B cell (primary cell): ENCODE measurements at regions not wholly inside any gene's neighbourhood (a gene's known extent, or its start where the extent isn't known, plus 50 kb on each side); places are given as distances from the start of the nearest gene placed in this dataset.

Source experiments
- ATAC-seq: fragments of 200-7000 bp; cut with Tn5 transposase; one replicate; pipeline ENCODE4 v1.10.0; 2021; ENCODE audit warnings: low read depth, mild to moderate bottlenecking, moderate number of reproducible peaks, moderate library complexity
- CTCF ChIA-PET: fragments of 350-600 bp; sonication (Branson Sonifier 250); formaldehyde crosslinking; loops from one replicate; lab custom pipeline; 2021; ENCODE audit warnings: antibody characterized with exemption, inconsistent platforms; lab: Charles Lee
- POLR2A ChIA-PET: fragments of 350-600 bp; sonication (Branson Sonifier 250); formaldehyde crosslinking; loops from one replicate; lab custom pipeline; 2021; ENCODE audit warnings: antibody characterized with exemption; lab: Charles Lee
- DNase-seq: peaks from one replicate; pipeline ENCODE4 v3.0.0; 2013
- H2AFZ ChIP-seq: 2 replicates; pipeline ENCODE4 v1.6.1; 2012; ENCODE audit warnings: mild to moderate bottlenecking, low read depth, low read length; ENCODE audit not compliant: insufficient read depth, poor library complexity, severe bottlenecking
- H3K27ac ChIP-seq, 2 donors: 1 replicate in 1 of 2; 2 replicates in 1 of 2; pipeline ENCODE4 v1.5.1; 2012 to 2013; ENCODE audit warnings: low read length in 2 of 2, mild to moderate bottlenecking in 2 of 2, moderate library complexity in 1 of 2
- H3K27me3 ChIP-seq, 4 experiments: fragments of 200-600 bp in 1 of 4; sonication (generic) in 1 of 4; replicated peaks in 1 of 4; 1 replicate in 2 of 4; 2 replicates in 2 of 4; pipeline versions ENCODE4 v1.6.1 to v1.7.0; 2013 to 2016; ENCODE audit warnings: low read length in 3 of 4, mild to moderate bottlenecking in 2 of 4, mixed read lengths in 1 of 4, moderate library complexity in 1 of 4; ENCODE audit not compliant: insufficient read depth in 4 of 4, control insufficient read depth in 3 of 4; ENCODE audit errors: control extremely low read depth in 1 of 4
- H3K36me3 ChIP-seq, 2 experiments: replicated peaks in 1 of 2; 1 replicate in 1 of 2; 2 replicates in 1 of 2; pipeline versions ENCODE4 v1.6.1 to v1.7.1; 2013; ENCODE audit warnings: low read length in 1 of 2; ENCODE audit not compliant: insufficient read depth in 2 of 2, control insufficient read depth in 1 of 2; ENCODE audit errors: control extremely low read depth in 1 of 2, extremely low read depth in 1 of 2
- H3K4me1 ChIP-seq, 2 donors: fragments of 200-600 bp in 1 of 2; sonication (generic) in 1 of 2; 1 replicate in 1 of 2; 2 replicates in 1 of 2; pipeline versions ENCODE4 v1.5.1 to v1.6.1; 2013 to 2017; ENCODE audit warnings: low read length in 2 of 2; ENCODE audit not compliant: control insufficient read depth in 2 of 2, insufficient read depth in 2 of 2
- H3K4me2 ChIP-seq: replicated peaks from 2 replicates; pipeline ENCODE3; 2012; ENCODE audit warnings: mild to moderate bottlenecking, low read depth, low read length; ENCODE audit not compliant: poor library complexity, severe bottlenecking
- H3K4me3 ChIP-seq, 5 experiments: fragments of 200-600 bp in 1 of 5; sonication (generic) in 1 of 5; 1 replicate in 3 of 5; 2 replicates in 2 of 5; pipeline versions ENCODE4 v1.5.1 to v1.7.0; 2011 to 2016; ENCODE audit warnings: low read length in 4 of 5, mild to moderate bottlenecking in 4 of 5, low read depth in 2 of 5, control low read depth in 1 of 5, moderate library complexity in 1 of 5; ENCODE audit not compliant: insufficient read depth in 1 of 5; ENCODE audit errors: control extremely low read depth in 1 of 5, extremely low read depth in 1 of 5
- H3K79me2 ChIP-seq: fragments of 200-600 bp; sonication (generic); one replicate; pipeline ENCODE4 v1.6.0; 2016; ENCODE audit warnings: low read length; ENCODE audit not compliant: control insufficient read depth, insufficient read depth
- H3K9ac ChIP-seq: fragments of 200-600 bp; sonication (generic); 2 replicates; pipeline ENCODE4 v1.6.1; 2017; ENCODE audit warnings: mild to moderate bottlenecking, low read length, moderate library complexity
- H3K9me3 ChIP-seq, 3 donors: one replicate each; pipeline versions ENCODE4 v1.6.1 to v1.7.1; 2013; ENCODE audit warnings: low read length in 2 of 3; ENCODE audit not compliant: control insufficient read depth in 2 of 3, insufficient read depth in 1 of 3; ENCODE audit errors: control extremely low read depth in 1 of 3
- H4K20me1 ChIP-seq: 2 replicates; pipeline ENCODE4 v1.6.0; 2012; ENCODE audit warnings: mild to moderate bottlenecking, low read length; ENCODE audit not compliant: insufficient read depth, control insufficient read depth, poor library complexity, severe bottlenecking
- H3K27ac Mint-ChIP-seq: one replicate; pipeline ENCODE4 v1.8.0; 2021; ENCODE audit warnings: mixed read lengths
- H3K27me3 Mint-ChIP-seq: one replicate; pipeline ENCODE4 v1.8.0; 2021; ENCODE audit warnings: mixed read lengths
- H3K4me1 Mint-ChIP-seq: one replicate; pipeline ENCODE4 v1.8.0; 2021; ENCODE audit warnings: mixed read lengths
- H3K4me3 Mint-ChIP-seq: one replicate; pipeline ENCODE4 v1.8.0; 2021; ENCODE audit warnings: mixed read lengths
- H3K9me3 Mint-ChIP-seq: one replicate; pipeline ENCODE4 v1.8.0; 2022; ENCODE audit warnings: mixed read lengths; ENCODE audit not compliant: insufficient read depth
- EZH2 ChIP-seq: IDR thresholded peaks from 2 replicates; pipeline ENCODE4 v1.6.1; 2012; ENCODE audit warnings: borderline replicate concordance, low read depth, mild to moderate bottlenecking, moderate library complexity, low read length; ENCODE audit not compliant: insufficient read depth, poor library complexity, severe bottlenecking
- WGBS: methylation state at CpG from one replicate; pipeline ENCODE4 v1.1.5; 2013; ENCODE audit warnings: missing lambda C conversion rate; ENCODE audit not compliant: insufficient coverage; 5-methylcytosine and 5-hydroxymethylcytosine counted together
- intact Hi-C: fragments of 100-400 bp; cut with micrococcal nuclease; formaldehyde crosslinking; loops from one replicate; pipeline ENCODE4 v1.10.0; 2022
- TF ChIP-seq, protein P1 (sequence below): fragments of 200-600 bp; IDR thresholded peaks from one replicate; pipeline ENCODE4 v1.8.0; 2022; ENCODE audit warnings: antibody characterized with exemption, mild to moderate bottlenecking

DNA sequence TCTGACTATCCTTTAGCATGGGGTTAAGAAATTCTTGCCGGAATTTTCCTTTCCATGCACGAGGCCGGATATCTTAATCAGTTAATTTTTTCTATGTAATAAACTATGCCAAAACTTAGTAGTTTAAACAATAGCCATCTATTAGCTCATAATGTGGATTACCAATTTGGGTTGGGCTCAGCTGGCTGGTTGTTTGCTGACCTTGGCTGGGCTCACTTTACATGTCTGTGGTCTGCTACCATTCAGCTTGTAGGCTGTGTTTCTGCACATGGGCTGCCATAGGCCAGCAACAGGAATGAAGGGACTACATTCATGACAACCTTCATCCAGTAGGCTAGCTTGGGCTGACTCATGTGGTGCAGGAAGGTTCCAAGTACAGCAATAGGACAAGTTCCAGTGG lies 56.0 kb upstream of the NTPCR start:
- no peaks in the 10 kb centered on the region for H3K27me3 ChIP-seq
- H4K20me1 ChIP-seq: no peaks in the 10 kb centered on the region
- no peaks in the 10 kb centered on the region for H3K9me3 ChIP-seq
- H3K36me3 ChIP-seq: no peaks in the 10 kb centered on the region
- Mint-ChIP-seq H3K9me3 (no peaks in the 10 kb centered on the region), H3K4me3 (no peak overlapping the region), H3K27me3 (peaks cover 14% of the 10 kb centered on the region), H3K27ac (no peak overlapping the region), H3K4me1 (no peaks in the 10 kb centered on the region)
- no peak overlapping the region for H3K9ac ChIP-seq
- intact Hi-C loops: no loop called here
- DNase-seq (no peak), ATAC-seq (no peak)
- no peak overlapping the region for H3K4me3 ChIP-seq
- ChIA-PET POLR2A (no interaction called here), CTCF (no interaction called here)
- no peaks in the 10 kb centered on the region for H3K79me2 ChIP-seq
- no peak overlapping the region for H3K4me2 ChIP-seq
- no peak overlapping the region for H2AFZ ChIP-seq
- H3K27ac ChIP-seq: no peak overlapping the region
- H3K4me1 ChIP-seq: no peaks in the 10 kb centered on the region
- TF ChIP-seq, protein P1, sequence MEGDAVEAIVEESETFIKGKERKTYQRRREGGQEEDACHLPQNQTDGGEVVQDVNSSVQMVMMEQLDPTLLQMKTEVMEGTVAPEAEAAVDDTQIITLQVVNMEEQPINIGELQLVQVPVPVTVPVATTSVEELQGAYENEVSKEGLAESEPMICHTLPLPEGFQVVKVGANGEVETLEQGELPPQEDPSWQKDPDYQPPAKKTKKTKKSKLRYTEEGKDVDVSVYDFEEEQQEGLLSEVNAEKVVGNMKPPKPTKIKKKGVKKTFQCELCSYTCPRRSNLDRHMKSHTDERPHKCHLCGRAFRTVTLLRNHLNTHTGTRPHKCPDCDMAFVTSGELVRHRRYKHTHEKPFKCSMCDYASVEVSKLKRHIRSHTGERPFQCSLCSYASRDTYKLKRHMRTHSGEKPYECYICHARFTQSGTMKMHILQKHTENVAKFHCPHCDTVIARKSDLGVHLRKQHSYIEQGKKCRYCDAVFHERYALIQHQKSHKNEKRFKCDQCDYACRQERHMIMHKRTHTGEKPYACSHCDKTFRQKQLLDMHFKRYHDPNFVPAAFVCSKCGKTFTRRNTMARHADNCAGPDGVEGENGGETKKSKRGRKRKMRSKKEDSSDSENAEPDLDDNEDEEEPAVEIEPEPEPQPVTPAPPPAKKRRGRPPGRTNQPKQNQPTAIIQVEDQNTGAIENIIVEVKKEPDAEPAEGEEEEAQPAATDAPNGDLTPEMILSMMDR: no peak
- TF ChIP-seq EZH2: no peak
- no CpG with 5 or more reads among the region's 3 CpGs for WGBS

DNA sequence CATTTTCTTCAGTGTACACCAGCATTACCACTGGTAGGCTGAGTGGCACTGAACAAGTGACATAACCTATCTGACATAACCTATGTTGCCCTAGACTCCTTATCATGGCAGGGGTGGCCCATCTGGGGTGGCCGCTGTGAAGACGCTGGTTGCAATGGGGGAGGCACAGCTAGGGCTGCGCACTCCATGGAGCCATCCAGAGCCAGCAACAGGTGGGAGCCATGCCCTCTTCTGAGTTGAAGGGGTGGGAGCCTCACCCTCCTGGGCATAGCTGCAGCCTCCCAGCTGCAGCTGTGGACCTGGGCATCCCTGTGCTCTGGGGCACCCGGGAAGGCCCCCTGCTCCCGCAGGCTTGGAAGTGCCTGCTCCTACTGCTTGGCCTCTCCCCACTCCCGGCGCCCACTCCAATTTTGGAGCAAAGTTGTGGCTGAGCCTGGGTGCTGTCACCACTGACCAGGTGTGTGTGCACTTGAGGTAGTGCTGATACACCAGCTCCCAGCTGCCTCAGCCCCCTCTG lies 52.4 kb upstream of the NTPCR start:
- 96% methylated on average over 7 of the region's 7 CpGs for WGBS

More for the DNA sequence above, 52.4 kb upstream of the NTPCR start:
- ChIA-PET CTCF (no interaction called here), POLR2A (no interaction called here)
- peaks cover 3% of the 10 kb centered on the region for H3K27me3 Mint-ChIP-seq
- Histone ChIP-seq H2AFZ (no peak overlapping the region), H3K9me3 (no peaks in the 10 kb centered on the region), H3K4me1 (no peaks in the 10 kb centered on the region), H4K20me1 (no peaks in the 10 kb centered on the region), H3K36me3 (no peaks in the 10 kb centered on the region), H3K4me2 (no peak overlapping the region), H3K9ac (no peak overlapping the region), H3K79me2 (no peaks in the 10 kb centered on the region), H3K27ac (no peak overlapping the region), H3K27me3 (no peaks in the 10 kb centered on the region), H3K4me3 (no peak overlapping the region)
- no peaks in the 10 kb centered on the region for H3K4me1 Mint-ChIP-seq
- no peaks in the 10 kb centered on the region for H3K9me3 Mint-ChIP-seq
- intact Hi-C loops: no loop called here
- TF ChIP-seq, protein P1: no peak
- TF ChIP-seq EZH2: no peak
- ATAC-seq (no peak), DNase-seq (no peak)
- no peak overlapping the region for H3K27ac Mint-ChIP-seq
- no peak overlapping the region for H3K4me3 Mint-ChIP-seq
